RWPE2 (cell line): ENCODE measurements at regions not wholly inside any gene's neighbourhood (a gene's known extent, or its start where the extent isn't known, plus 50 kb on each side); places are given as distances from the start of the nearest gene placed in this dataset.
"Not testable (repeated sequence)": the region's sequence is repeated elsewhere in the genome, so short reads cannot be mapped to it uniquely, and the experiment has no call there.

Experiments
- ATAC-seq: fragments of 200-7000 bp; cut with Tn5 transposase; 3 replicates; pipeline ENCODE4 v1.9.1; 2021; ENCODE audit warnings: low read depth
- DNase-seq: peaks from one replicate; pipeline ENCODE4 v3.0.0-alpha.2; 2020; ENCODE audit warnings: low spot score
- H3K27ac ChIP-seq: fragments of 450-650 bp; 2 replicates; pipeline ENCODE4 v1.5.1; 2017; ENCODE audit warnings: mild to moderate bottlenecking; ENCODE audit not compliant: poor library complexity, severe bottlenecking
- H3K27me3 ChIP-seq: fragments of 250-450 bp; sonication (Bioruptor Pico); 2 replicates; pipeline ENCODE4 v1.5.1; 2021; ENCODE audit warnings: mild to moderate bottlenecking, moderate library complexity; ENCODE audit not compliant: insufficient read depth, poor library complexity, severe bottlenecking
- H3K36me3 ChIP-seq: fragments of 250-450 bp; sonication (Bioruptor Pico); 2 replicates; pipeline ENCODE4 v1.5.1; 2020; ENCODE audit warnings: low read depth, mild to moderate bottlenecking, moderate library complexity
- H3K4me1 ChIP-seq: fragments of 250-450 bp; sonication (Bioruptor Pico); 2 replicates; pipeline ENCODE4 v1.5.1; 2021; ENCODE audit warnings: mild to moderate bottlenecking, moderate library complexity; ENCODE audit not compliant: insufficient read depth, poor library complexity, severe bottlenecking
- H3K4me3 ChIP-seq: fragments of 250-450 bp; sonication (Bioruptor Pico); 2 replicates; pipeline ENCODE4 v1.5.1; 2021; ENCODE audit warnings: mild to moderate bottlenecking, moderate library complexity; ENCODE audit not compliant: severe bottlenecking
- H3K9me3 ChIP-seq: fragments of 250-450 bp; sonication (Bioruptor Pico); 2 replicates; pipeline ENCODE4 v1.5.1; 2021; ENCODE audit warnings: mild to moderate bottlenecking, moderate library complexity; ENCODE audit not compliant: severe bottlenecking
- TF ChIP-seq, protein P1 (sequence below): fragments of 450-650 bp; IDR thresholded peaks from one replicate; pipeline ENCODE4 v1.5.1; 2017; ENCODE audit warnings: mild to moderate bottlenecking, moderate library complexity; ENCODE audit not compliant: poor library complexity, severe bottlenecking

DNA sequence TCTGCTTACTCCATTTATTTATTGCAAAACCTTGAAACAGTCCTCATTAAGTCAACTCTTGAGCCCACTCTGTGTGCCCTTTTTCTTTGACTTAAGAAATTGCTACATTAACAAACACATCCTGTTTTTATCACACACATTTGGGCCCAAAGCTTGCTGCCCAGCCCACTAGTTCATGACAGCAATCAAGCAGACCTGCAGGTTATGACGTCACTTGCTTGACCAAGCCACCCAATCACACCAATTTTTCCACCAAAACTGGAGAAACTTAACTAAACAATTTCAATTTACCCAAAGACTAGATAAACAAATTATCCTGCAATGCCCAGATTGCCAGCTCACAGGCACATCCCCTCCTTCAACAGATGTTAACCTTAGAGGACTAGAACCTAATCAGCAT lies 120.7 kb downstream of the ZNF429 start:
- Histone ChIP-seq H3K36me3 (no peaks in the 10 kb centered on the region), H3K9me3 (no peaks in the 10 kb centered on the region), H3K27ac (no peak overlapping the region)

DNA sequence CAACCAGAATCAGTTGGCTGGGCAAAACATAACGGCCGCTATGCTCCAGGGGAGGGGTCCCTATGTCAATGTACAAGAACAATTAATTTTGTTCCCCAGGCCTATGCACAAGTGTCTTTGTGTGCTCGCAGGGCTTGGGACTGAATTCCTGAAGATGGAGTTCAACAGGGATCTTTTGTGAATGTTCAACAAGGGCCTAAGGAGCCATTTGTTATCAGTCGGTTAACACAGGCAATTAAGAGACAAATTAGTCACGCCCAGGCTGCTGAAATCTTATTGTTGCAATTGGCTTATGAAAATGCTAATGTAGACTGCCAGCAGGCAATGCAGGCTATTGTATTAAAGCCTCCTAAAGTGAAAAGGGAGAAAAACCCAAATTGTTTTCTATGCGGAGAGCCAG lies 117.5 kb downstream of the ZNF429 start:
- Histone ChIP-seq H3K9me3 (peaks cover 2% of the 10 kb centered on the region), H3K36me3 (no peaks in the 10 kb centered on the region), H3K4me1 (no peaks in the 10 kb centered on the region), H3K27ac (no peak overlapping the region), H3K4me3 (no peak overlapping the region), H3K27me3 (no peaks in the 10 kb centered on the region)
- TF ChIP-seq, protein P1, sequence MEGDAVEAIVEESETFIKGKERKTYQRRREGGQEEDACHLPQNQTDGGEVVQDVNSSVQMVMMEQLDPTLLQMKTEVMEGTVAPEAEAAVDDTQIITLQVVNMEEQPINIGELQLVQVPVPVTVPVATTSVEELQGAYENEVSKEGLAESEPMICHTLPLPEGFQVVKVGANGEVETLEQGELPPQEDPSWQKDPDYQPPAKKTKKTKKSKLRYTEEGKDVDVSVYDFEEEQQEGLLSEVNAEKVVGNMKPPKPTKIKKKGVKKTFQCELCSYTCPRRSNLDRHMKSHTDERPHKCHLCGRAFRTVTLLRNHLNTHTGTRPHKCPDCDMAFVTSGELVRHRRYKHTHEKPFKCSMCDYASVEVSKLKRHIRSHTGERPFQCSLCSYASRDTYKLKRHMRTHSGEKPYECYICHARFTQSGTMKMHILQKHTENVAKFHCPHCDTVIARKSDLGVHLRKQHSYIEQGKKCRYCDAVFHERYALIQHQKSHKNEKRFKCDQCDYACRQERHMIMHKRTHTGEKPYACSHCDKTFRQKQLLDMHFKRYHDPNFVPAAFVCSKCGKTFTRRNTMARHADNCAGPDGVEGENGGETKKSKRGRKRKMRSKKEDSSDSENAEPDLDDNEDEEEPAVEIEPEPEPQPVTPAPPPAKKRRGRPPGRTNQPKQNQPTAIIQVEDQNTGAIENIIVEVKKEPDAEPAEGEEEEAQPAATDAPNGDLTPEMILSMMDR, result no peak
- ATAC-seq (no peak), DNase-seq (no peak)

More for the DNA sequence above, 120.7 kb downstream of the ZNF429 start:
- TF ChIP-seq, protein P1, result no peak
- no peak overlapping the region for H3K4me3 ChIP-seq
- no peaks in the 10 kb centered on the region for H3K27me3 ChIP-seq
- H3K4me1 ChIP-seq, result no peaks in the 10 kb centered on the region
- no peak for ATAC-seq
- DNase-seq, result no peak

DNA sequence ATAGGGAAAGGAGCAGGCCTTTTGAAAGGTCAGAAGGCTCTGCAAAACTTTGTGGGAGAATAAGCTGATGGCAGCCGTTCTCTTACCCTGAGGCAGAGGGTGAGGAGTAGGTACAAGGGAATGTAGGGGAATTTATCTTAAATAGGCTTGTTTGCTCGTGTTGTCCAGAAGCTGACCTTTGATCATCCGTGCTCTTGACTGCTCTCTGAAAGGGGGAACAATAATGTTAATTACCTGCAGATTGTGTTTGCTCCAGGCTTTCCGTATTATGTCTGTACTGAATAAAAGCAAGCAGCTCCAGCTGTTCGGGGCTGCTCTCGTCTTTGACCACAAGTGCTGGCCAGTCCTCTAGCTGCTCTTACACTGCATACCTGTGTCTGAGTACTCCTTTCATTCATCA lies 116.3 kb downstream of the ZNF429 start:
- Histone ChIP-seq H3K36me3 (no peaks in the 10 kb centered on the region), H3K9me3 (peaks cover 2% of the 10 kb centered on the region), H3K27me3 (no peaks in the 10 kb centered on the region), H3K4me3 (no peak overlapping the region), H3K4me1 (no peaks in the 10 kb centered on the region), H3K27ac (no peak overlapping the region)
- DNase-seq (no peak), ATAC-seq (no peak)
- TF ChIP-seq, protein P1, result no peak

DNA sequence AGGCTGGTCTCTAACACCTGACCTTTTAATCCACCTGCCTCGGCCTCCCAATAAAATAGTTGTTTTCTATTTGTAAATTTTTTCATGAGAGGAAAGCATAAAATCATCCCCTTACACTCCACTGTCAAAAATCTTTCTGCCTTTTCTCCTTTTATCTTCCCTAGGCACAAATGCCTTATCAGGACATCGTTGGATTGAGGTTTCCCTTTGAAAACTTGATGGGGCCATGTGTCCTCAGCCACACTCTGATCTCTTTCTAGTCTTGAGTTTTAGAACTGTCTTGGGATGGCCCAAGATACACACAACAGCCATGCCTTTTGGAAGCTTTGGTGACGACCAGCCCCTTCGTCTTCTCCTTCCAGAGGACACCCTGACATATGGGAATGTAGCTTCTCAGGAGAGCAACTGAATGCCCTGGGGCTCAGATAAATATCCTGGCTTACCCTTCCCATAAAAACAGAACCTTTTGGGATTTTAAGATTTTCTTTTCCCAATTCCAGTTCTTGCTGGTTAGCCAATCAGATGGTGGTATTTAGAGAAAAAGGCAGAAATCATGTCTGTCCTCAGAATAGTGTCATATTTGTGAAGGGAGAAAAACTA lies 112.4 kb downstream of the ZNF429 start:
- Histone ChIP-seq H3K27me3 (no peaks in the 10 kb centered on the region), H3K9me3 (peaks cover 2% of the 10 kb centered on the region), H3K27ac (no peak overlapping the region), H3K4me3 (no peak overlapping the region), H3K36me3 (no peaks in the 10 kb centered on the region), H3K4me1 (no peaks in the 10 kb centered on the region)
- ATAC-seq, result no peak
- TF ChIP-seq, protein P1, result no peak
- no peak for DNase-seq

DNA sequence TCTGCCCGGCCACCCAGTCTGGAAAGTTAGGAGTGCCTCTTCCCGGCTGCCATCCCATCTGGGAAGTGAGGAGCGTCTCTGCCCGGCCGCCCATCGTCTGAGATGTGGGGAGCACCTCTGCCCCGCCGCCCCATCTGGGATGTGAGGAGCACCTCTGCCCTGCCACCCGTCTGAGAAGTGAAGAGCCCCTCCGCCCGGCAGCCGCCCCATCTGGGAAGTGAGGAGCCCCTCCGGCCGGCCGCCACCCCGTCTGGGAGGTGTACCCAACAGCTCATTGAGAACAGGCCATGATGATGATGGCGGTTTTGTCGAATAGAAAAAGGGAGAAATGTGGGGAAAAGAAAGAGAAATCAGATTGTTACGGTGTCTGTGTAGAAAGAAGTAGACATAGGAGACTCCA lies 109.4 kb downstream of the ZNF429 start:
- H3K27ac ChIP-seq, H3K27me3 ChIP-seq, H3K4me3 ChIP-seq, DNase-seq, ATAC-seq, H3K36me3 ChIP-seq, H3K9me3 ChIP-seq, H3K4me1 ChIP-seq: not testable (repeated sequence)

DNA sequence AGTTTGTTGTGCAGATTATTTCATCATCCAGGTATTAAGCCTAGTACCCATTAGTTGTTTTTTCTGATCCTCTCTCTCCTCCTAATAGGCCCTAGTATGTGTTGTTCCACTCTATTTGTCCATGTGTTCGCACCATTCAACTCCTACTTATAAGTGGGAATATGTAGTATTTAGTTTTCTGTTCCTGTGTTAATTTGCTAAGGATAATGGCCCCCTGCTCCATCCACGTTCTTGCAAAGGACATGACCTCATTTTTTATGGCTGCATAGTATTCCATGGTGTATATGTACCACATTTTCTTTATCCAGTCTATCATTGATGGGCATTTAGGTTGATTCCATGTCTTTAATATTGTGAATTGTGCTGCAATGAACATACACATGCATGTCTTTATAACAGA lies 107.8 kb downstream of the ZNF429 start:
- not testable (repeated sequence) for H3K9me3 ChIP-seq, H3K27me3 ChIP-seq, H3K27ac ChIP-seq, ATAC-seq, DNase-seq, H3K36me3 ChIP-seq, H3K4me3 ChIP-seq, H3K4me1 ChIP-seq
